ENCODE measurements at regions not wholly inside any gene's neighbourhood (a gene's known extent, or its start where the extent isn't known, plus 50 kb on each side); places are given as distances from the start of the nearest gene placed in this dataset.

DNA sequence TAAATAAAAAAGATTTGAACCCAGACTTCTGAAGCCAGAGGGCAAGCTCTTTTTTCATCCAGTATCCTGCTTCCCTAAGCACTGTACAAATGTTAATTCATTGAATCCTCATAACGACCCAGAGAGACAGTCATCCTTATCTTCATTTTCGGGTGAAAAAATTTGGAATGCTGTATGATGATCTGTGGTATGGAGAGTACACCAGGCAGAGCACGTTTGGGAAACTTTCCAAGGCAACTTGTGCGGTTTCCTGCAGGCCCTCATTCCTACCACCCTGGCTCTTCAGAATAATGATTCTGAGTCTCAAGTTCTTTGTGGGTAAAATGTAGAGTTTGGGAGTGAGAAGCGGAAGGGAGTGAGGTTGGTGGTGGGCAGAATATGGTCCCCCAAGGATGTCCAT lies 177.9 kb upstream of the CADM1 start:
- H3K36me3 Mint-ChIP-seq (ENCODE audit: unreplicated experiment): no peaks in the 10 kb centered on the region
- peaks cover 5% of the 10 kb centered on the region for H3K4me1 Mint-ChIP-seq (ENCODE audit: unreplicated experiment)
- TF ChIP-seq, protein P1, sequence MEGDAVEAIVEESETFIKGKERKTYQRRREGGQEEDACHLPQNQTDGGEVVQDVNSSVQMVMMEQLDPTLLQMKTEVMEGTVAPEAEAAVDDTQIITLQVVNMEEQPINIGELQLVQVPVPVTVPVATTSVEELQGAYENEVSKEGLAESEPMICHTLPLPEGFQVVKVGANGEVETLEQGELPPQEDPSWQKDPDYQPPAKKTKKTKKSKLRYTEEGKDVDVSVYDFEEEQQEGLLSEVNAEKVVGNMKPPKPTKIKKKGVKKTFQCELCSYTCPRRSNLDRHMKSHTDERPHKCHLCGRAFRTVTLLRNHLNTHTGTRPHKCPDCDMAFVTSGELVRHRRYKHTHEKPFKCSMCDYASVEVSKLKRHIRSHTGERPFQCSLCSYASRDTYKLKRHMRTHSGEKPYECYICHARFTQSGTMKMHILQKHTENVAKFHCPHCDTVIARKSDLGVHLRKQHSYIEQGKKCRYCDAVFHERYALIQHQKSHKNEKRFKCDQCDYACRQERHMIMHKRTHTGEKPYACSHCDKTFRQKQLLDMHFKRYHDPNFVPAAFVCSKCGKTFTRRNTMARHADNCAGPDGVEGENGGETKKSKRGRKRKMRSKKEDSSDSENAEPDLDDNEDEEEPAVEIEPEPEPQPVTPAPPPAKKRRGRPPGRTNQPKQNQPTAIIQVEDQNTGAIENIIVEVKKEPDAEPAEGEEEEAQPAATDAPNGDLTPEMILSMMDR (IDR thresholded peaks at IDR 0.05): no peak
- DNase-seq (ENCODE audit: extremely low spot score, unreplicated experiment): no peak
- no peaks in the 10 kb centered on the region for H3K9me3 Mint-ChIP-seq (ENCODE audit: unreplicated experiment)
- peaks cover 17% of the 10 kb centered on the region for H3K27me3 Mint-ChIP-seq (ENCODE audit: unreplicated experiment)
- H3K4me3 Mint-ChIP-seq (ENCODE audit: unreplicated experiment): no peak overlapping the region
- no peak overlapping the region for H3K27ac Mint-ChIP-seq (ENCODE audit: unreplicated experiment)

DNA sequence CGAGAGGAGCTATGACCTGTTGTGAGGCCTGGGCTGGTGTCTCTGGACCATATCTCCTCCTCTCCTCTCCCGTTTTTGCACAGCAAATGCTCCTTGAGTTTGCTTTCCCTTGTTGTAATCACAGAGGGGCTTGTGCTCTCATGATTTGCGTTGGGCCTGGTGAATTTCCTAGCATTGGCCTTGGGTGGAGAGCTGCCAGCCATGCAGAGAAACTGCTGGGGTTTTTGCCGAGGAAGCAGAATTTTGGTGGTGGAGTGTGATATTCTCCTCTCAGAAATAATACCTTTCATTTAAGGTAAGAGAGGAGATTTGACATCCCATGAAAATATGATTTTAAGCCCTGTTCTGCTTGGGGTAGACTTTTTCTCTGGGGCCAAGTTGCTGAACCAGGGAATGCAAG lies 175.7 kb upstream of the CADM1 start:
- no peaks in the 10 kb centered on the region for H3K36me3 Mint-ChIP-seq (ENCODE audit: unreplicated experiment)
- TF ChIP-seq, protein P1 (IDR thresholded peaks at IDR 0.05): no peak
- H3K4me3 Mint-ChIP-seq (ENCODE audit: unreplicated experiment): no peak overlapping the region
- H3K27me3 Mint-ChIP-seq (ENCODE audit: unreplicated experiment): peaks cover under 1% of the 10 kb centered on the region
- no peak overlapping the region for H3K27ac Mint-ChIP-seq (ENCODE audit: unreplicated experiment)
- peaks cover 16% of the 10 kb centered on the region for H3K4me1 Mint-ChIP-seq (ENCODE audit: unreplicated experiment)
- no peaks in the 10 kb centered on the region for H3K9me3 Mint-ChIP-seq (ENCODE audit: unreplicated experiment)
- no peak for DNase-seq (ENCODE audit: extremely low spot score, unreplicated experiment)

DNA sequence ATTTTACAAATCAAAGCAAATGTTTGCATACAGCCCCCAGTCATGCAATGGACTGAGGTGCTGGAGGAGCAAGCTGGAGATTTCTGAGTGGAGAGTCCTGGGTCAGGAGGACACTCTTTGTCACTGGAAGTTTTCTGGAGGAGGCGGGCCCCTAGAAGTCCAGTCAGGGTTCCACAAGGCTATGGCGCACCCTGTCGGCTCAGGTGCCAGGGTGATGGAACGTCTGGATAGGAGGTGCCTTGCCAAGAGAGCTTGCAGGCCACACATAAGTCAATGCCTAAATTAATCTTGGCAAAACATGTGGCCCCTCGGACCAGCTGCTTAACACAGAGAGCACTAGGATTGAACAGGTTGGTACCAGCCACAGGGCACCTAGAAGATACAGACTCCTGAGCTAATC lies 174.7 kb upstream of the CADM1 start:
- Mint-ChIP-seq H3K9me3 (ENCODE audit: unreplicated experiment) (no peaks in the 10 kb centered on the region), H3K4me3 (ENCODE audit: unreplicated experiment) (no peak overlapping the region), H3K27ac (ENCODE audit: unreplicated experiment) (no peak overlapping the region), H3K36me3 (ENCODE audit: unreplicated experiment) (no peaks in the 10 kb centered on the region), H3K4me1 (ENCODE audit: unreplicated experiment) (peaks cover 16% of the 10 kb centered on the region), H3K27me3 (ENCODE audit: unreplicated experiment) (no peaks in the 10 kb centered on the region)
- TF ChIP-seq, protein P1 (IDR thresholded peaks at IDR 0.05): no peak
- DNase-seq (ENCODE audit: extremely low spot score, unreplicated experiment): no peak

DNA sequence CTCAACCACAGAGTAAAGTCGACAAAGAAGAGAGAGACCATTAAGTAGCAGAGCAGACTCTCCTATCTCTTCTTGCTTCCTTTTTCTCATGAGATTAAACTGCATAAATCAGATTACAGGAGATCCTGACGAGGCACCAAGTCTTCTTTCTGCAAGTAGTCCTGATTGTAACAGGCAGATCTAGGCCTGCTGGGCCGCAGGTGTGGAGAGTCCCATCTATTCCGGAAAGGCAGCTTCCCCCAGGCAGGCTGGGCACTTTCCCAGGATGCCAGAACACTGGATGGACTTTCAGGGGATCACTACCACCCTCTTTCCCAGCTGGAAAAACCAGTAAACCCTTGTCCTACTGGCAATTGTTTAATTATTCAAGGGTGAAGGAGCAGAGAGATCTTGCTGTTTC lies 173.0 kb upstream of the CADM1 start:
- H3K9me3 Mint-ChIP-seq (ENCODE audit: unreplicated experiment): no peaks in the 10 kb centered on the region
- TF ChIP-seq, protein P1 (IDR thresholded peaks at IDR 0.05): no peak
- H3K27ac Mint-ChIP-seq (ENCODE audit: unreplicated experiment): no peak overlapping the region
- no peak for DNase-seq (ENCODE audit: extremely low spot score, unreplicated experiment)
- H3K4me1 Mint-ChIP-seq (ENCODE audit: unreplicated experiment): peaks cover 13% of the 10 kb centered on the region
- no peak overlapping the region for H3K4me3 Mint-ChIP-seq (ENCODE audit: unreplicated experiment)
- H3K36me3 Mint-ChIP-seq (ENCODE audit: unreplicated experiment): no peaks in the 10 kb centered on the region
- H3K27me3 Mint-ChIP-seq (ENCODE audit: unreplicated experiment): no peaks in the 10 kb centered on the region

DNA sequence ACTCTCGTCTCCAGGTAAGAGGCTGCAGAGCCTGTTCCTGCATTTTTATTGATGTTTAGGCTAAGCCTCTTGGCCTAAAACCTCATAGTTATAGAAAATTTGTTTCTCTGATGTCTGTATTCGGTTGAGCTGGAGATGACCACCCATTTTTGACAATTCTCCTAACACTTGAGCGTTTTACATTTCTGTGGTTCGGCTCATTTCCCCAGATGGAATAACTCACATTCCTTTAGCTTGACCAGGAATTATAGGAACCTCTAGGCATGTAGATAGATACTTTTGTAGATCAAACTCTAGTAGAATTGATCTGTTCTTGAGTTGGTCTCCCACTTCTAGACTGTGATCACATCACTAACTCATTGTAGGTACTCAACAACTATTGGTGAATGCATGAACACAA lies 172.6 kb upstream of the CADM1 start:
- Mint-ChIP-seq H3K4me3 (ENCODE audit: unreplicated experiment) (no peak overlapping the region), H3K36me3 (ENCODE audit: unreplicated experiment) (no peaks in the 10 kb centered on the region), H3K9me3 (ENCODE audit: unreplicated experiment) (no peaks in the 10 kb centered on the region), H3K4me1 (ENCODE audit: unreplicated experiment) (peaks cover 13% of the 10 kb centered on the region), H3K27ac (ENCODE audit: unreplicated experiment) (no peak overlapping the region), H3K27me3 (ENCODE audit: unreplicated experiment) (no peaks in the 10 kb centered on the region)
- DNase-seq (ENCODE audit: extremely low spot score, unreplicated experiment): no peak
- TF ChIP-seq, protein P1 (IDR thresholded peaks at IDR 0.05): no peak
